Activated B cell treated with CpG ODN at 0.5 μM for 24 hours (primary cell): ENCODE measurements at regions not wholly inside any gene's neighbourhood (a gene's known extent, or its start where the extent isn't known, plus 50 kb on each side); places are given as distances from the start of the nearest gene placed in this dataset.

Experiments used
- ATAC-seq: fragments of 200-7000 bp; cut with Tn5 transposase; one replicate; pipeline ENCODE4 v1.10.0; 2021; ENCODE audit warnings: low read depth, mild to moderate bottlenecking, moderate library complexity
- CTCF ChIA-PET: fragments of 350-600 bp; sonication (Branson Sonifier 250); formaldehyde crosslinking; loops from one replicate; lab custom pipeline; 2021; ENCODE audit warnings: antibody characterized with exemption; lab: Charles Lee
- POLR2A ChIA-PET: fragments of 350-600 bp; sonication (Branson Sonifier 250); formaldehyde crosslinking; loops from one replicate; lab custom pipeline; 2021; ENCODE audit warnings: antibody characterized with exemption; lab: Charles Lee
- DNase-seq: peaks from one replicate; pipeline ENCODE4 v3.0.0; 2022
- H3K27ac Mint-ChIP-seq: one replicate; pipeline ENCODE4 v1.8.0; 2020; ENCODE audit warnings: mixed read lengths
- H3K27me3 Mint-ChIP-seq: one replicate; pipeline ENCODE4 v1.8.0; 2021; ENCODE audit warnings: mixed read lengths
- H3K36me3 Mint-ChIP-seq: one replicate; pipeline ENCODE4 v1.8.0; 2021; ENCODE audit warnings: low read depth, mixed read lengths
- H3K4me1 Mint-ChIP-seq: one replicate; pipeline ENCODE4 v1.8.0; 2021; ENCODE audit warnings: mixed read lengths
- H3K4me3 Mint-ChIP-seq: one replicate; pipeline ENCODE4 v1.8.0; 2020; ENCODE audit warnings: mild to moderate bottlenecking, mixed read lengths
- H3K9me3 Mint-ChIP-seq: one replicate; pipeline ENCODE4 v1.8.0; 2020; ENCODE audit warnings: mixed read lengths
- intact Hi-C: fragments of 100-400 bp; cut with micrococcal nuclease; formaldehyde crosslinking; loops from one replicate; pipeline ENCODE4 v1.15.1; 2024
- TF ChIP-seq, protein P1 (sequence below): fragments of 200-600 bp; IDR thresholded peaks from one replicate; pipeline ENCODE4 v1.8.0; 2022; ENCODE audit warnings: antibody characterized with exemption, mild to moderate bottlenecking

DNA sequence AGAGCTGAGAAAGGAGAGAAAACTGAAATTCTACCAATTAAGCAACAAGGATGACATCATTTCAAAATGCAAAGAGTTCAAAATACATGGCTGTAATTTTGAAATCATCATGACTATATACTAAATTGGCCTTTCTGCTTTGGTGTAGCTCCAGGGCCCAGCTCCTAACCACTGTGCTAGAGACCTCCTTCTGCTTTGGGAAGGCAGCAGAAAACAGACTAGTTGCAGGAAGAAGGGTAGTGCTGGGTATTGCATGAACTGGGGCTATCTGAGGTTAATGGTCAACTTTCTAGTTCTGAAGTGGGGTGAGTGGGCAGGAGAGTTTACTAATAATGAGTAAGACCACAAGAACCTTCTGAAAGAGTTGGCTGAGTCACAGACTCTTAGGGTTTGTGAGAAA, 66.2 kb downstream of the PTGER2 start:
- POLR2A ChIA-PET, result no interaction called here
- Mint-ChIP-seq H3K27me3 (peaks cover 20% of the 10 kb centered on the region), H3K4me3 (no peak overlapping the region), H3K4me1 (no peaks in the 10 kb centered on the region), H3K27ac (no peak overlapping the region), H3K9me3 (peaks cover 5% of the 10 kb centered on the region), H3K36me3 (no peaks in the 10 kb centered on the region)
- CTCF ChIA-PET, result interaction anchor here (1.3 kb wide), 1 partner anchor 20 kb away, joined by 3 read pairs; no protein-coding TSS in a partner anchor
- ATAC-seq, result no peak
- no peak for DNase-seq
- TF ChIP-seq, protein P1, sequence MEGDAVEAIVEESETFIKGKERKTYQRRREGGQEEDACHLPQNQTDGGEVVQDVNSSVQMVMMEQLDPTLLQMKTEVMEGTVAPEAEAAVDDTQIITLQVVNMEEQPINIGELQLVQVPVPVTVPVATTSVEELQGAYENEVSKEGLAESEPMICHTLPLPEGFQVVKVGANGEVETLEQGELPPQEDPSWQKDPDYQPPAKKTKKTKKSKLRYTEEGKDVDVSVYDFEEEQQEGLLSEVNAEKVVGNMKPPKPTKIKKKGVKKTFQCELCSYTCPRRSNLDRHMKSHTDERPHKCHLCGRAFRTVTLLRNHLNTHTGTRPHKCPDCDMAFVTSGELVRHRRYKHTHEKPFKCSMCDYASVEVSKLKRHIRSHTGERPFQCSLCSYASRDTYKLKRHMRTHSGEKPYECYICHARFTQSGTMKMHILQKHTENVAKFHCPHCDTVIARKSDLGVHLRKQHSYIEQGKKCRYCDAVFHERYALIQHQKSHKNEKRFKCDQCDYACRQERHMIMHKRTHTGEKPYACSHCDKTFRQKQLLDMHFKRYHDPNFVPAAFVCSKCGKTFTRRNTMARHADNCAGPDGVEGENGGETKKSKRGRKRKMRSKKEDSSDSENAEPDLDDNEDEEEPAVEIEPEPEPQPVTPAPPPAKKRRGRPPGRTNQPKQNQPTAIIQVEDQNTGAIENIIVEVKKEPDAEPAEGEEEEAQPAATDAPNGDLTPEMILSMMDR, result no peak
- intact Hi-C loops, result no loop called here
